ENCODE measurements at regions not wholly inside any gene's neighbourhood (a gene's known extent, or its start where the extent isn't known, plus 50 kb on each side); places are given as distances from the start of the nearest gene placed in this dataset.

GRCh38 chr2:22867973-22868372 lies 517.0 kb upstream of the KLHL29 start:
- H3K4me3 ChIP-seq (replicated peaks in 1 of 2; ENCODE audit: low read depth in 2 of 2, low read length in 2 of 2), result no peak overlapping the region
- DNase-seq (ENCODE audit: low read depth in 2 of 2), result no peak
- TF ChIP-seq CTCF (IDR thresholded peaks at IDR 0.05; ENCODE audit: low read depth, low read length), result no peak

GRCh38 chr2:22878121-22878520 lies 506.9 kb upstream of the KLHL29 start:
- DNase-seq (ENCODE audit: low read depth in 2 of 2), result no peak
- H3K4me3 ChIP-seq (replicated peaks in 1 of 2; ENCODE audit: low read depth in 2 of 2, low read length in 2 of 2), result no peak overlapping the region
- TF ChIP-seq CTCF (IDR thresholded peaks at IDR 0.05; ENCODE audit: low read depth, low read length), result no peak

- no peak for DNase-seq (ENCODE audit: low read depth in 2 of 2)
- H3K4me3 ChIP-seq (replicated peaks in 1 of 2; ENCODE audit: low read depth in 2 of 2, low read length in 2 of 2), result no peak overlapping the region
- no peak for TF ChIP-seq CTCF (IDR thresholded peaks at IDR 0.05; ENCODE audit: low read depth, low read length)
Measured at GRCh38 chr2:22879009-22879863, 505.7 kb upstream of the KLHL29 start.

- TF ChIP-seq CTCF (IDR thresholded peaks at IDR 0.05; ENCODE audit: low read depth, low read length), result no peak
- no peak overlapping the region for H3K4me3 ChIP-seq (replicated peaks in 1 of 2; ENCODE audit: low read depth in 2 of 2, low read length in 2 of 2)
Measured at GRCh38 chr2:22880161-22880560, 504.8 kb upstream of the KLHL29 start.

GRCh38 chr2:22882011-22882410 lies 503.0 kb upstream of the KLHL29 start:
- DNase-seq (ENCODE audit: low read depth in 2 of 2), result no peak
- no peak for TF ChIP-seq CTCF (IDR thresholded peaks at IDR 0.05; ENCODE audit: low read depth, low read length)
- H3K4me3 ChIP-seq (replicated peaks in 1 of 2; ENCODE audit: low read depth in 2 of 2, low read length in 2 of 2), result no peak overlapping the region

More at GRCh38 chr2:22880161-22880560, 504.8 kb upstream of the KLHL29 start:
- DNase-seq (ENCODE audit: low read depth in 2 of 2), result no peak

GRCh38 chr2:22882643-22883042 lies 502.3 kb upstream of the KLHL29 start:
- no peak for DNase-seq (ENCODE audit: low read depth in 2 of 2)
- H3K4me3 ChIP-seq (replicated peaks in 1 of 2; ENCODE audit: low read depth in 2 of 2, low read length in 2 of 2), result no peak overlapping the region
- TF ChIP-seq CTCF (IDR thresholded peaks at IDR 0.05; ENCODE audit: low read depth, low read length), result no peak

All from cardiac fibroblast (primary cell).